GM12878 (cell line): ENCODE measurements at regions not wholly inside any gene's neighbourhood (a gene's known extent, or its start where the extent isn't known, plus 50 kb on each side); places are given as distances from the start of the nearest gene placed in this dataset.

Experiments used
- ATAC-seq: fragments of 200-7000 bp; cut with Tn5 transposase; 3 replicates; pipeline ENCODE4 v1.9.1; 2020; ENCODE audit warnings: mild to moderate bottlenecking, moderate library complexity
- BruUV-seq: library from RNA; stranded (reverse); fragments of 400-500 nt; replicated peaks from 2 replicates; lab custom pipeline; 2021; lab: Mats Ljungman, UMichigan
- CTCF ChIA-PET: fragments of 300-600 bp; sonication (Branson Sonifier 250); formaldehyde crosslinking; extraction: SDS; loops from one replicate; lab custom pipeline; 2021; ENCODE audit warnings: inconsistent platforms; lab: Yijun Ruan, JAX
- POLR2A ChIA-PET: fragments of 350-600 bp; formaldehyde crosslinking; extraction: SDS; loops from one replicate; lab custom pipeline; 2021; ENCODE audit warnings: inconsistent platforms; lab: Charles Lee
- RAD21 ChIA-PET: fragments of 300-600 bp; sonication (Branson Sonifier 250); formaldehyde crosslinking; loops from one replicate; lab custom pipeline; 2023; ENCODE audit warnings: antibody characterized with exemption; ENCODE audit not compliant: unreplicated experiment; lab: Charles Lee
- SMC1A ChIA-PET: fragments of 300-600 bp; sonication (Branson Sonifier 250); formaldehyde crosslinking; loops from one replicate; lab custom pipeline; 2023; ENCODE audit not compliant: unreplicated experiment, uncharacterized antibody; lab: Charles Lee
- DNase-seq: peaks from one replicate; pipeline ENCODE4 v3.0.0-alpha.2; 2011; ENCODE audit warnings: low read depth, low spot score
- FAIRE-seq: peaks from 3 replicates; lab custom pipeline; 2011; peaks lifted over from hg19 to GRCh38; lab: Jason Lieb, UNC
- H2AFZ ChIP-seq: 2 replicates; pipeline ENCODE4 v1.6.0; 2011; ENCODE audit warnings: low read depth, low read length, control low read depth; ENCODE audit not compliant: control insufficient read depth
- H3K27ac ChIP-seq: 2 replicates; pipeline ENCODE4 v1.5.1; 2011; ENCODE audit warnings: control low read depth; ENCODE audit not compliant: control insufficient read depth, insufficient read depth
- H3K27me3 ChIP-seq, 2 experiments: replicated peaks in 1 of 2; 2 replicates each; pipeline versions ENCODE4 v1.6.0 to v1.6.1; 2011; ENCODE audit warnings: low read length in 1 of 2; ENCODE audit not compliant: control insufficient read depth in 2 of 2, insufficient read depth in 2 of 2
- H3K36me3 ChIP-seq, 2 experiments: 2 replicates each; pipeline ENCODE4 v1.5.1; 2011; ENCODE audit warnings: low read length in 1 of 2; ENCODE audit not compliant: control insufficient read depth in 2 of 2, insufficient read depth in 2 of 2
- H3K4me1 ChIP-seq: 2 replicates; pipeline ENCODE4 v1.6.1; 2011; ENCODE audit warnings: mild to moderate bottlenecking, low read length, moderate library complexity, mixed read lengths; ENCODE audit not compliant: control insufficient read depth, insufficient read depth
- H3K4me2 ChIP-seq: 2 replicates; pipeline ENCODE4 v1.6.0; 2011; ENCODE audit warnings: control low read depth; ENCODE audit not compliant: control insufficient read depth, insufficient read depth
- H3K4me3 ChIP-seq: fragments of 200-600 bp; sonication (generic); 2 replicates; pipeline ENCODE4 v1.5.1; 2016
- H3K79me2 ChIP-seq: 2 replicates; pipeline ENCODE4 v1.6.0; 2011; ENCODE audit warnings: low read length; ENCODE audit not compliant: control insufficient read depth, insufficient read depth
- H3K9ac ChIP-seq: 2 replicates; pipeline ENCODE4 v1.8.0; 2011; ENCODE audit warnings: low read length, control low read depth, mixed read lengths; ENCODE audit not compliant: control insufficient read depth, insufficient read depth
- H3K9me3 ChIP-seq: replicated peaks from 3 replicates; pipeline ENCODE4 v1.5.1; 2011; ENCODE audit warnings: mild to moderate bottlenecking, low read length; ENCODE audit not compliant: control insufficient read depth, insufficient read depth
- H4K20me1 ChIP-seq: 2 replicates; pipeline ENCODE4 v1.6.0; 2011; ENCODE audit not compliant: control insufficient read depth, insufficient read depth
- ATF3 ChIP-seq: IDR thresholded peaks from 2 replicates; pipeline ENCODE4 v1.6.1; 2011; ENCODE audit warnings: low read depth, mild to moderate bottlenecking, low read length, moderate library complexity, borderline replicate concordance; ENCODE audit errors: extremely low read depth
- BMI1 ChIP-seq: fragments of 450-650 bp; IDR thresholded peaks from 2 replicates; pipeline ENCODE4 v1.6.1; 2016; ENCODE audit warnings: mild to moderate bottlenecking, moderate library complexity, borderline replicate concordance
- FOS ChIP-seq: IDR thresholded peaks from 3 replicates; pipeline ENCODE4 v1.6.1; 2011; ENCODE audit warnings: borderline replicate concordance; ENCODE audit not compliant: insufficient read length; ENCODE audit errors: extremely low read depth
- KAT2A ChIP-seq: conservative IDR thresholded peaks from 2 replicates; pipeline ENCODE4 v1.6.1; 2011; ENCODE audit warnings: low read depth, low read length; ENCODE audit not compliant: control insufficient read depth
- MTA2 ChIP-seq: fragments of 450-650 bp; IDR thresholded peaks from 2 replicates; pipeline ENCODE4 v1.6.1; 2016; ENCODE audit warnings: low read depth, mild to moderate bottlenecking, moderate library complexity
- RAD51 ChIP-seq: fragments of 450-650 bp; IDR thresholded peaks from 2 replicates; pipeline ENCODE4 v1.6.1; 2016; ENCODE audit warnings: moderate library complexity, mild to moderate bottlenecking, inconsistent platforms
- RELA ChIP-seq: fragments of 450-650 bp; IDR thresholded peaks from 2 replicates; pipeline ENCODE4 v1.8.0; 2014; ENCODE audit warnings: borderline replicate concordance; ENCODE audit not compliant: partially characterized antibody
- ZNF217 ChIP-seq: fragments of 450-650 bp; IDR thresholded peaks from 2 replicates; pipeline ENCODE4 v1.6.1; 2017; ENCODE audit warnings: antibody characterized with exemption, mild to moderate bottlenecking
- WGBS: methylation state at CpG from one replicate; pipeline ENCODE4 v1.1.6; 2016; ENCODE audit warnings: low lambda C conversion rate; ENCODE audit not compliant: insufficient replicate concordance, insufficient coverage; ENCODE audit errors: missing lambda C conversion rate; 5-methylcytosine and 5-hydroxymethylcytosine counted together
- in situ Hi-C: fragments of 300-500 bp; cut with MboI; formaldehyde crosslinking; loops from 9 replicates; pipeline ENCODE4 v1.14.3; 2018; ENCODE audit warnings: mixed read lengths
- intact Hi-C: fragments of 100-400 bp; cut with micrococcal nuclease; formaldehyde crosslinking; loops from one replicate; pipeline ENCODE4 v1.14.2; 2022; ENCODE audit not compliant: unreplicated experiment

GRCh38 chr12:59938190-59938962 lies 342.5 kb downstream of the SLC16A7 start:
- Histone ChIP-seq H3K79me2 (no peaks in the 10 kb centered on the region), H3K4me2 (no peak overlapping the region), H3K27me3 (no peaks in the 10 kb centered on the region), H2AFZ (no peak overlapping the region), H3K4me3 (no peak overlapping the region), H4K20me1 (no peaks in the 10 kb centered on the region), H3K4me1 (no peaks in the 10 kb centered on the region), H3K36me3 (no peaks in the 10 kb centered on the region), H3K9ac (no peak overlapping the region), H3K27ac (no peak overlapping the region), H3K9me3 (no peaks in the 10 kb centered on the region)
- no TSS peak for BruUV-seq
- ChIA-PET RAD21 (no interaction called here), POLR2A (no interaction called here), CTCF (no interaction called here), SMC1A (no interaction called here)
- FAIRE-seq (no peak), DNase-seq (no peak), ATAC-seq (no peak)
- in situ Hi-C loops (no loop called here), intact Hi-C loops (no loop called here)
- TF ChIP-seq RAD51 (no peak), ZNF217 (no peak), FOS (no peak), MTA2 (no peak), ATF3 (no peak), KAT2A (no peak), BMI1 (no peak), RELA (no peak)
- 40% methylated on average over 8 of the region's 8 CpGs for WGBS
